ENCODE measurements at regions not wholly inside any gene's neighbourhood (a gene's known extent, or its start where the extent isn't known, plus 50 kb on each side); places are given as distances from the start of the nearest gene placed in this dataset.

DNA sequence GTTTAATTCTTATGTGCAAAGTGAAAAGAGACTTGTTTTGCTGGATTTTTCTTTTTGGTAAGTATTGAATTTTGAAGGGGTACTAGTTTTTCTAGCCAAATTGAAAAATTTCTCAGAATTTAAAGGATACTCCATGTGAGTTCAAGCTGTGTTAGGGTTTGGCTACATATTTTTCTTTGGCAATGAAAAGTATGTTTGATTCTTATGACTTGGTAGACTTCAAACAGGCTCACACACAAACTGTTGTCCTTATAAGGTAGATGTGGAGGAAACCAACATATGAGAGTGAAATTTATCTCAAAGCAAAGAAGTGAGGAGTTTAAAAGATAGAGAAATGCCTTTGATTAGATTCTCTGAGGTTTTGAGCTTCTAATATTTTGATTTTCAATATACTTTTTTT, 356.7 kb downstream of the BCKDHB start:
- ChIA-PET CTCF (no interaction called here), POLR2A (no interaction called here)
- TF ChIP-seq, protein P1, sequence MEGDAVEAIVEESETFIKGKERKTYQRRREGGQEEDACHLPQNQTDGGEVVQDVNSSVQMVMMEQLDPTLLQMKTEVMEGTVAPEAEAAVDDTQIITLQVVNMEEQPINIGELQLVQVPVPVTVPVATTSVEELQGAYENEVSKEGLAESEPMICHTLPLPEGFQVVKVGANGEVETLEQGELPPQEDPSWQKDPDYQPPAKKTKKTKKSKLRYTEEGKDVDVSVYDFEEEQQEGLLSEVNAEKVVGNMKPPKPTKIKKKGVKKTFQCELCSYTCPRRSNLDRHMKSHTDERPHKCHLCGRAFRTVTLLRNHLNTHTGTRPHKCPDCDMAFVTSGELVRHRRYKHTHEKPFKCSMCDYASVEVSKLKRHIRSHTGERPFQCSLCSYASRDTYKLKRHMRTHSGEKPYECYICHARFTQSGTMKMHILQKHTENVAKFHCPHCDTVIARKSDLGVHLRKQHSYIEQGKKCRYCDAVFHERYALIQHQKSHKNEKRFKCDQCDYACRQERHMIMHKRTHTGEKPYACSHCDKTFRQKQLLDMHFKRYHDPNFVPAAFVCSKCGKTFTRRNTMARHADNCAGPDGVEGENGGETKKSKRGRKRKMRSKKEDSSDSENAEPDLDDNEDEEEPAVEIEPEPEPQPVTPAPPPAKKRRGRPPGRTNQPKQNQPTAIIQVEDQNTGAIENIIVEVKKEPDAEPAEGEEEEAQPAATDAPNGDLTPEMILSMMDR (IDR thresholded peaks at IDR 0.05; ENCODE audit: control extremely low read depth, extremely low read depth, low read depth, missing control alignments) = no peak
- DNase-seq (ENCODE audit: extremely low spot score) = no peak

DNA sequence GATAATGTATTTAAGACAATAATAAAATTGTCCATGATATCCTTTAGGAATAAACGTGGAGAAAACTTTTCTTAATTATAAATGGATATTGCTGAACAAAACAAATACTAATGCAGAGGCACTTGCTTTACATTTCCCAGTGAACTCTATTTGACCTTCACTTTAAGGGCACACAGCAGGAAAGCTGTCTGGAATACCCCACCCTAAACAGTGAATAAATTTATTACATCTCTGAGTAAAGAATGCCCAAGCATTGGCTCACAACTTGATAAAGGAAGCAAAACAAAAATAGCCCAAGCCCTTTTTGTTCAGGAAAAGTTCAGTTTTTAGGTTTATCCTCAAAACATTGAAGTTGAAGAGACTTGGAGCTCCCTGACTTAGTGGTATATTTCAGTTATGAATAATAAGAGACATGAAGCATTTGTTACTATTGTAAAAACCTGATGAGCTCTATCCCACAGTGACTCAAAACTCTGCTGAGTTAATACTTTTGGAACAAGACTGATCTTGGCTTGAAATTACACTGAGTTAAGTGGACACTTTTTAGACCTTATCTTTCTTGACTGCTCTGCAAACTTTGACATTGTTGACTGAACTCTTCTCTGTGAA, 353.9 kb downstream of the BCKDHB start:
- TF ChIP-seq, protein P1 (IDR thresholded peaks at IDR 0.05; ENCODE audit: control extremely low read depth, extremely low read depth, low read depth, missing control alignments) = no peak
- no peak for DNase-seq (ENCODE audit: extremely low spot score)
- CTCF ChIA-PET = no interaction called here
- POLR2A ChIA-PET = no interaction called here

DNA sequence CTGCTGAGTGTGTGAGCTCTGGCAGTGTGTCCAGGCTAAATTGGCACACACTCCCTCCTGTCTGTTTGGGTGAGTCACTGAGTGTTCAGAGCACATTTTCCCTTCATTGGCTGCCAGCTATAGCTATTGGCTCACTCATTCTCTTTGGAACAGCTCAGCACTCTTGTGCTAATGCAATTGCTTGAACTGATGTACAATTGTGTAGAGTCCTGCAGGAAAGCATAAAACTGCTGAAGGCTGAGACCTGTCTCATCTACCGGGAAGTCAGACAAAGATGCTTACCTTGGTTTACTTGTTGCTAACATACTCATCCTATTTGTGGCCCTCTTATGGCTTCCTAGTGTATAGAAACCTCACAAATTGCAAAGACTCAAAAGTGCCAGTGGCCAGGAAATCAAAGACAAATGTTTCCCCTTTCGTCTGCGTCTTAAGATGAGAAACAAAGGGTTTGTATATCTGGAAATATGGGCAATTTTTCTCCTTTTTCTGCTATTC, 351.0 kb downstream of the BCKDHB start:
- TF ChIP-seq, protein P1 (IDR thresholded peaks at IDR 0.05; ENCODE audit: control extremely low read depth, extremely low read depth, low read depth, missing control alignments) = no peak
- POLR2A ChIA-PET = no interaction called here
- CTCF ChIA-PET = interaction anchor here (1.0 to 1.2 kb wide), 2 partner anchors 9 kb away, joined by 3 read pairs; no protein-coding TSS in a partner anchor
- DNase-seq (ENCODE audit: extremely low spot score) = no peak

DNA sequence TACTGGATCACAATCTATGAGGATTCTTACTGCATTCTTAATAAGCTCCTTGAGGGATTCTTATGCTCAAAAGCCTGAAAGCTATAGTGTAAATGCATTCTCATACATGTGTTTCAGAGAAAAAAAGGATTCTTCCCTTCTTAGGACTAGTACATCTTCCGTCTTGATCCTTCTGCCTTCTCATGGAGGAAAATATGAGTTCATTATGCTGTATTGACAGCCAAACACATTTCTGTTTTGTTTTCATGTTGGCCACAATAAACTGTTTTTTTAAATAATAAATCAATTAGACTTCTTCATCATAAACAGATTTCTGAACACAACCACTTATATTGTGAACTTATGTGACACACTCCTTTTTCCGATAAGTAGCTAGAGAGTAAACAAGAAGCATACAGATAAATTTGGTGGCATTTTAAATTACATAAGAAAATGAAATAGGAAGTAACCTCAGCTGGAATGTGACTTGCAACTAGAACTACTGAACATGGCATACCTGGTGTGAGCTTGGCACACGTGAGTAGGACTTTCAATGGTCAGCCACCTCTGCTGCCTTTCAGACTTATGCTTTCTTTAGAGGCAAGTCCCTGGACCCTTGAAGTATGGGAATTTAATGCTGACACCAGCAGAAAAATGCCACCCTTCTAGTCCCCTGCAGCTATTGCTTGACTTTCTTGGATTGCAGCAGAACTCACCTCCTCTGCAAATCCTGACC, 350.4 kb downstream of the BCKDHB start:
- CTCF ChIA-PET = interaction anchor here (1.0 kb wide), 1 partner anchor 10 kb away, joined by 3 read pairs; no protein-coding TSS in a partner anchor
- DNase-seq (ENCODE audit: extremely low spot score) = no peak
- POLR2A ChIA-PET = no interaction called here
- TF ChIP-seq, protein P1 (IDR thresholded peaks at IDR 0.05; ENCODE audit: control extremely low read depth, extremely low read depth, low read depth, missing control alignments) = no peak

DNA sequence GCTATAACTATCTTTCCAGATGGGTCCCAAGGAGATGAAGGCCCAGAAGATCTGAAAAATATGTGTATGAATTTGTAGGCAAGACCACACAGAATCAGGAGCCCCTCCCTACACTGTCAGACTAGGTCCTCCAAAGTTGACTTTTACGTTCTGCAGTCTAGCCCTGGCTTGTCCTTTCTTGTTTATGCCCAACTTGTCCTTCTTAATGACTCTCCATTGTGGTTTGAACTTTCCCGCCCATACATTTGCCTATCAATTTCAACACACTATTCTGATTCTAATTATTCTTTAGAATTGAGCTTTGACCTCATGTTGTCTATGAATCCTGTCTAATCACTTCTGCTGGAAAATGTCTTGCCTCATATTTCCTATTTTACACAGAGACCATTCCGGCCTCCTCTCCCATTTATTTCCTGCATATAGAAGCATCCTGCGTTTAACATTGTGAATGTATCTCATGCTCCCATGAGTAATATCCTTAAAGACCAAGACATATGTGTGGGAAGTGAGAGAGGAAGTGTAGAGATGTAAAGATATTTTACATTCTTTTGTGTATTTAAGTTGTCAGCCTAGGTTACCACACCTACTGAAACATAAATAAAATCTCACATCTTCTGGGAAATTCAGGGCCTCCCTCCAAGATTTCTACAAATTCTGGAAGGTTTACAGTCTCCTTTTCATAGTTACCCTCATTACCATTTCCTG, 348.3 kb downstream of the BCKDHB start:
- TF ChIP-seq, protein P1 (IDR thresholded peaks at IDR 0.05; ENCODE audit: control extremely low read depth, extremely low read depth, low read depth, missing control alignments) = no peak
- POLR2A ChIA-PET = no interaction called here
- CTCF ChIA-PET = interaction anchor here (1.0 kb wide), 1 partner anchor 35 kb away, joined by 3 read pairs; no protein-coding TSS in a partner anchor
- DNase-seq (ENCODE audit: extremely low spot score) = no peak

DNA sequence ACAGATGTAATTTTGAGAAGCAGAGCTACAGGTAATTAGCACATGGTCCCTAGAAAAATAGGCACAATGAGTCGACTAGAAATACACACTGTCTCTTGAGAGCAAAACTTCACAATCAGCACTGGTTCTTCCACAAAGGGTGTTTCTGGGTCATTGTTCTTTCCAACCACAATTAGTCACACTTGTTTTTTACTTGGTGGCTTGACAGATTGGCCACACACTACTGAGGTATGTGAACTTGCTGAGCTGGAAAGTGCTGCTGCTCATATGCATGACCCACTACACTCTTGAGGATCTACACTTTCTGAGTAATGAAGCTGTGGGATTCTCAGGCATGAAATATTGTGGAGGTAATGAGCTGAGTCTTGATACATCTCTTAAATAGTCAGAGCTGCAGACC, 347.7 kb downstream of the BCKDHB start:
- POLR2A ChIA-PET = no interaction called here
- CTCF ChIA-PET = interaction anchor here (1.0 kb wide), 1 partner anchor 34 kb away, joined by 3 read pairs; no protein-coding TSS in a partner anchor
- TF ChIP-seq, protein P1 (IDR thresholded peaks at IDR 0.05; ENCODE audit: control extremely low read depth, extremely low read depth, low read depth, missing control alignments) = no peak
- DNase-seq (ENCODE audit: extremely low spot score) = no peak

Data from GM10248 (cell line).